ENCODE measurements at regions not wholly inside any gene's neighbourhood (a gene's known extent, or its start where the extent isn't known, plus 50 kb on each side); places are given as distances from the start of the nearest gene placed in this dataset.

- DNase-seq: no peak
- Mint-ChIP-seq H3K9me3 (ENCODE audit: low read depth, unreplicated experiment) (peaks cover 6% of the 10 kb centered on the region), H3K4me3 (ENCODE audit: low read depth, unreplicated experiment) (no peak overlapping the region), H3K4me1 (ENCODE audit: low read depth, unreplicated experiment) (no peaks in the 10 kb centered on the region), H3K27ac (ENCODE audit: unreplicated experiment) (no peak overlapping the region), H3K27me3 (ENCODE audit: unreplicated experiment) (no peaks in the 10 kb centered on the region), H3K36me3 (ENCODE audit: insufficient read depth, unreplicated experiment) (no peaks in the 10 kb centered on the region)
- CTCF ChIA-PET: no interaction called here
- BruUV-seq (replicated peaks): no TSS peak
- intact Hi-C loops (cut with micrococcal nuclease; ENCODE audit: unreplicated experiment): no loop called here
- no peak for TF ChIP-seq CTCF (IDR thresholded peaks at IDR 0.05; ENCODE audit: unreplicated experiment)
Observed at GRCh38 chr10:52673468-52673867, 99.1 kb downstream of the MBL2 start.

- no peaks in the 10 kb centered on the region for H3K27me3 Mint-ChIP-seq (ENCODE audit: unreplicated experiment)
- no TSS peak for BruUV-seq (replicated peaks)
- intact Hi-C loops (cut with micrococcal nuclease; ENCODE audit: unreplicated experiment): no loop called here
- no peaks in the 10 kb centered on the region for H3K4me1 Mint-ChIP-seq (ENCODE audit: low read depth, unreplicated experiment)
- H3K27ac Mint-ChIP-seq (ENCODE audit: unreplicated experiment): no peak overlapping the region
- DNase-seq: no peak
- peaks cover 6% of the 10 kb centered on the region for H3K9me3 Mint-ChIP-seq (ENCODE audit: low read depth, unreplicated experiment)
- no peak overlapping the region for H3K4me3 Mint-ChIP-seq (ENCODE audit: low read depth, unreplicated experiment)
- TF ChIP-seq CTCF (IDR thresholded peaks at IDR 0.05; ENCODE audit: unreplicated experiment): no peak
- H3K36me3 Mint-ChIP-seq (ENCODE audit: insufficient read depth, unreplicated experiment): no peaks in the 10 kb centered on the region
- CTCF ChIA-PET: interaction anchor here (0.6 to 0.7 kb wide), 2 partner anchors 55 to 669 kb away, joined by 3 to 4 read pairs; no protein-coding TSS in a partner anchor
Observed at GRCh38 chr10:52674474-52674873, 98.1 kb downstream of the MBL2 start.

- no peak for DNase-seq
- Mint-ChIP-seq H3K27me3 (ENCODE audit: unreplicated experiment) (no peaks in the 10 kb centered on the region), H3K4me1 (ENCODE audit: low read depth, unreplicated experiment) (peaks cover 10% of the 10 kb centered on the region), H3K36me3 (ENCODE audit: insufficient read depth, unreplicated experiment) (no peaks in the 10 kb centered on the region), H3K27ac (ENCODE audit: unreplicated experiment) (no peak overlapping the region), H3K9me3 (ENCODE audit: low read depth, unreplicated experiment) (peaks cover 6% of the 10 kb centered on the region), H3K4me3 (ENCODE audit: low read depth, unreplicated experiment) (no peak overlapping the region)
- intact Hi-C loops (cut with micrococcal nuclease; ENCODE audit: unreplicated experiment): no loop called here
- no TSS peak for BruUV-seq (replicated peaks)
- no peak for TF ChIP-seq CTCF (IDR thresholded peaks at IDR 0.05; ENCODE audit: unreplicated experiment)
- CTCF ChIA-PET: interaction anchor here (0.5 to 1.3 kb wide), 3 partner anchors 26 to 509 kb away, joined by 3 to 4 read pairs (median 3); no protein-coding TSS in a partner anchor
Observed at GRCh38 chr10:52677086-52677485, 95.5 kb downstream of the MBL2 start.

GRCh38 chr10:52678611-52679010, 94.0 kb downstream of the MBL2 start:
- BruUV-seq (replicated peaks): no TSS peak
- Mint-ChIP-seq H3K27ac (ENCODE audit: unreplicated experiment) (no peak overlapping the region), H3K4me1 (ENCODE audit: low read depth, unreplicated experiment) (peaks cover 13% of the 10 kb centered on the region), H3K27me3 (ENCODE audit: unreplicated experiment) (no peaks in the 10 kb centered on the region), H3K4me3 (ENCODE audit: low read depth, unreplicated experiment) (no peak overlapping the region), H3K36me3 (ENCODE audit: insufficient read depth, unreplicated experiment) (peaks cover 6% of the 10 kb centered on the region), H3K9me3 (ENCODE audit: low read depth, unreplicated experiment) (peaks cover 6% of the 10 kb centered on the region)
- no peak for DNase-seq
- CTCF ChIA-PET: no interaction called here
- intact Hi-C loops (cut with micrococcal nuclease; ENCODE audit: unreplicated experiment): no loop called here
- TF ChIP-seq CTCF (IDR thresholded peaks at IDR 0.05; ENCODE audit: unreplicated experiment): no peak
